ENCODE measurements at regions not wholly inside any gene's neighbourhood (a gene's known extent, or its start where the extent isn't known, plus 50 kb on each side); places are given as distances from the start of the nearest gene placed in this dataset.
"Not testable (repeated sequence)": the region's sequence is repeated elsewhere in the genome, so short reads cannot be mapped to it uniquely, and the experiment has no call there.

GRCh38 chr5:124912638-124913328, 166.3 kb upstream of the ZNF608 start:
- intact Hi-C loops (cut with DNase I) = no loop called here

GRCh38 chr5:124913329-124913653, 166.9 kb upstream of the ZNF608 start:
- intact Hi-C loops (cut with DNase I) = no loop called here
- DNase-seq (ENCODE audit: low spot score) (no peak), ATAC-seq (no peak)

More at GRCh38 chr5:124912638-124913328, 166.3 kb upstream of the ZNF608 start:
- DNase-seq (ENCODE audit: low spot score) = no peak
- no peak for ATAC-seq

GRCh38 chr5:124916313-124916712, 169.9 kb upstream of the ZNF608 start:
- ATAC-seq; DNase-seq (ENCODE audit: low spot score); intact Hi-C loops (cut with DNase I): not testable (repeated sequence)

GRCh38 chr5:124918618-124919017, 172.2 kb upstream of the ZNF608 start:
- ATAC-seq (no peak), DNase-seq (ENCODE audit: low spot score) (no peak)
- intact Hi-C loops (cut with DNase I) = no loop called here

- no peak for ATAC-seq
- DNase-seq (ENCODE audit: low spot score) = no peak
- intact Hi-C loops (cut with DNase I) = no loop called here
Observed at GRCh38 chr5:124919076-124919475, 172.6 kb upstream of the ZNF608 start.

- DNase-seq (ENCODE audit: low spot score) (no peak), ATAC-seq (no peak)
- intact Hi-C loops (cut with DNase I) = no loop called here
Observed at GRCh38 chr5:124919747-124920525, 173.5 kb upstream of the ZNF608 start.

- DNase-seq (ENCODE audit: low spot score) (no peak), ATAC-seq (no peak)
- intact Hi-C loops (cut with DNase I) = no loop called here
Observed at GRCh38 chr5:124920909-124921666, 174.6 kb upstream of the ZNF608 start.

GRCh38 chr5:124921694-124922093, 175.3 kb upstream of the ZNF608 start:
- DNase-seq (ENCODE audit: low spot score) (no peak), ATAC-seq (no peak)
- intact Hi-C loops (cut with DNase I) = no loop called here

GRCh38 chr5:124922255-124922975, 176.0 kb upstream of the ZNF608 start:
- intact Hi-C loops (cut with DNase I) = no loop called here
- ATAC-seq (no peak), DNase-seq (ENCODE audit: low spot score) (no peak)

- ATAC-seq = peak; percentile 85
- no peak for DNase-seq (ENCODE audit: low spot score)
- intact Hi-C loops (cut with DNase I) = no loop called here
Observed at GRCh38 chr5:124923131-124923530, 176.7 kb upstream of the ZNF608 start.

GRCh38 chr5:124924729-124925128, 178.3 kb upstream of the ZNF608 start:
- ATAC-seq (no peak), DNase-seq (ENCODE audit: low spot score) (no peak)
- intact Hi-C loops (cut with DNase I) = no loop called here

- no peak for ATAC-seq
- no peak for DNase-seq (ENCODE audit: low spot score)
- intact Hi-C loops (cut with DNase I) = no loop called here
Observed at GRCh38 chr5:124927735-124928134, 181.3 kb upstream of the ZNF608 start.

- intact Hi-C loops (cut with DNase I) = no loop called here
- ATAC-seq (no peak), DNase-seq (ENCODE audit: low spot score) (no peak)
Observed at GRCh38 chr5:124929000-124929399, 182.6 kb upstream of the ZNF608 start.

- intact Hi-C loops (cut with DNase I) = no loop called here
- DNase-seq (ENCODE audit: low spot score) (no peak), ATAC-seq (no peak)
Observed at GRCh38 chr5:124932791-124933600, 186.6 kb upstream of the ZNF608 start.

GRCh38 chr5:124935065-124935464, 188.6 kb upstream of the ZNF608 start:
- intact Hi-C loops (cut with DNase I) = no loop called here
- ATAC-seq = no peak

GRCh38 chr5:124936626-124936933, 190.1 kb upstream of the ZNF608 start:
- intact Hi-C loops (cut with DNase I) = no loop called here
- no peak for DNase-seq (ENCODE audit: low spot score)

More at GRCh38 chr5:124935065-124935464, 188.6 kb upstream of the ZNF608 start:
- no peak for DNase-seq (ENCODE audit: low spot score)

GRCh38 chr5:124941051-124942049, 194.9 kb upstream of the ZNF608 start:
- DNase-seq (ENCODE audit: low spot score) = no peak
- ATAC-seq = no peak
- intact Hi-C loops (cut with DNase I) = no loop called here

More at GRCh38 chr5:124936626-124936933, 190.1 kb upstream of the ZNF608 start:
- no peak for ATAC-seq
